ENCODE measurements at regions not wholly inside any gene's neighbourhood (a gene's known extent, or its start where the extent isn't known, plus 50 kb on each side); places are given as distances from the start of the nearest gene placed in this dataset.

DNA sequence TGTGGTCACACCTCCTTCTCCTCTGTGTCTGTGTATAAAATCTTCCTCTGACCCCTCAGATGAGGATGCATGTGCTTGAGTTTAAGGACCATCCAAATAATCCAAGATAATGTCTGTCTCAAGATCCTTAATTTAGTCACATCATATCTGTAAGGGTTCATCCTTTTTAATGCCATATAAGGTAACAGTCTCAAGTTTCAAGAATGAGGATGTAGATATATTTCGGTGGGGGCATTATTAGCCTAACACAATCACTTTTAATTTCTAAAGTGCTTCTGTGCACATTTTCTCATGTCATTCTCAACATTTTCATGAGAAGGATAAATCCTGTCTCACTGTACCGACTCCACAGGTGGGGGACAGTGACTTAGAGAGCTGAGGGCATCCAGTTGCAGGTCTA, 235.3 kb downstream of the BUB3 start (continued):
- TF ChIP-seq, protein P1, sequence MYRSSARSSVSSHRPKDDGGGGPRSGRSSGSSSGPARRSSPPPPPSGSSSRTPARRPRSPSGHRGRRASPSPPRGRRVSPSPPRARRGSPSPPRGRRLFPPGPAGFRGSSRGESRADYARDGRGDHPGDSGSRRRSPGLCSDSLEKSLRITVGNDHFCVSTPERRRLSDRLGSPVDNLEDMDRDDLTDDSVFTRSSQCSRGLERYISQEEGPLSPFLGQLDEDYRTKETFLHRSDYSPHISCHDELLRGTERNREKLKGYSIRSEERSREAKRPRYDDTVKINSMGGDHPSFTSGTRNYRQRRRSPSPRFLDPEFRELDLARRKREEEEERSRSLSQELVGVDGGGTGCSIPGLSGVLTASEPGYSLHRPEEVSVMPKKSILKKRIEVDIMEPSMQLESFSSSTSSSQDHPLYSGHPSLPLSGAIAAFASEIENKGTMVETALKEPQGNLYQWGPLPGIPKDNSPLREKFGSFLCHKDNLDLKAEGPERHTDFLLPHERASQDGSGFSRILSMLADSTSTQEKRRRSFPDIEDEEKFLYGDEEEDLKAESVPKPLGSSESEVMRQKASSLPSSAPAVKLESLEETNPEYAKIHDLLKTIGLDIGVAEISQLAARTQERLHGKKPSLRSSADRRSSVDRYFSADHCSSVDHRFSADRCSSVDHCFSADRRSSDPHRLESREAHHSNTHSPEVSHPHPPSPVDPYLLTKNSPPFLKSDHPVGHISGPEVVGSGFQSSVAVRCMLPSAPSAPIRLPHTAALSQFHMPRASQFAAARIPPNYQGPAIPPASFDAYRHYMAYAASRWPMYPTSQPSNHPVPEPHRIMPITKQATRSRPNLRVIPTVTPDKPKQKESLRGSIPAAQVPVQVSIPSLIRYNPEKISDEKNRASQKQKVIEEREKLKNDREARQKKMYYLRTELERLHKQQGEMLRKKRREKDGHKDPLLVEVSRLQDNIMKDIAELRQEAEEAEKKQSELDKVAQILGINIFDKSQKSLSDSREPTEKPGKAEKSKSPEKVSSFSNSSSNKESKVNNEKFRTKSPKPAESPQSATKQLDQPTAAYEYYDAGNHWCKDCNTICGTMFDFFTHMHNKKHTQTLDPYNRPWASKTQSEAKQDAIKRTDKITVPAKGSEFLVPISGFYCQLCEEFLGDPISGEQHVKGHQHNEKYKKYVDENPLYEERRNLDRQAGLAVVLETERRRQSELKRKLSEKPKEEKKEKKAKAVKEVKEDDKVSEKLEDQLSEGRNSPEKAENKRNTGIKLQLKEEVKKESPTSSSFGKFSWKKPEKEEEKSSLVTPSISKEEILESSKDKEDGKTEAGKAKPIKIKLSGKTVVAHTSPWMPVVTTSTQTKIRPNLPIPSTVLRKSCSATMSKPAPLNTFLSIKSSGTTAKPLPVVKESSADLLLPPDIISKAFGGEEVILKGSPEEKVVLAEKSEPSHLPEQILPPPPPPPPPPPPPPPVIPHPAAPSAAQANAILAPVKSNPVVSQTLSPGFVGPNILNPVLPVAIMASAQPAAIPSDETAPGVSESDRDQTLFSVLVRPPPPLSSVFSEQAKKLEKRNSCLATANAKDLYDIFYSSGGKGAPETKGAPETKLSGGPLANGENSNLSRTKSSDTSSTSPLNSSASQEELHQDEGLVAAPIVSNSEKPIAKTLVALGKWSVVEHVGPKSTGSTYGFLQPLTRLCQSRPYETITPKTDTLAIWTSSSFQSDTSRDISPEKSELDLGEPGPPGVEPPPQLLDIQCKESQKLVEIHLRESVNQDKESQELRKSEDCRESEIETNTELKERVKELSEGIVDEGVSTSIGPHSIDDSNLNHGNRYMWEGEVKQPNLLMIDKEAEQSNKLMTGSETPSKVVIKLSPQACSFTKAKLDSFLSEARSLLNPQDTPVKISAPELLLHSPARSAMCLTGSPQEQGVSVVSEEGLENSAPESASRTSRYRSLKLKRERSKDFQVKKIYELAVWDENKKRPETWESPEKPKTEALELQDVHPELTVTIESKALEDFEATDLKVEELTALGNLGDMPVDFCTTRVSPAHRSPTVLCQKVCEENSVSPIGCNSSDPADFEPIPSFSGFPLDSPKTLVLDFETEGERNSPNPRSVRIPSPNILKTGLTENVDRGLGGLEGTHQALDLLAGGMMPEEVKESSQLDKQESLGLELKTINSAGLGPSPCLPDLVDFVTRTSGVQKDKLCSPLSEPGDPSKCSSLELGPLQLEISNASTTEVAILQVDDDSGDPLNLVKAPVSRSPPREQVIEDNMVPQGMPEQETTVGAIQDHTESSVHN (IDR thresholded peaks at IDR 0.05; ENCODE audit: borderline replicate concordance in 1 of 2, low read depth in 1 of 2): no peak
- no peak for TF ChIP-seq RHOXF2B (CRISPR knock-in tag; conservative IDR thresholded peaks at IDR 0.05)
- no peak for TF ChIP-seq RBM17 (IDR thresholded peaks at IDR 0.05; ENCODE audit: borderline replicate concordance, low read depth, low read length)
- TF ChIP-seq, protein P2, sequence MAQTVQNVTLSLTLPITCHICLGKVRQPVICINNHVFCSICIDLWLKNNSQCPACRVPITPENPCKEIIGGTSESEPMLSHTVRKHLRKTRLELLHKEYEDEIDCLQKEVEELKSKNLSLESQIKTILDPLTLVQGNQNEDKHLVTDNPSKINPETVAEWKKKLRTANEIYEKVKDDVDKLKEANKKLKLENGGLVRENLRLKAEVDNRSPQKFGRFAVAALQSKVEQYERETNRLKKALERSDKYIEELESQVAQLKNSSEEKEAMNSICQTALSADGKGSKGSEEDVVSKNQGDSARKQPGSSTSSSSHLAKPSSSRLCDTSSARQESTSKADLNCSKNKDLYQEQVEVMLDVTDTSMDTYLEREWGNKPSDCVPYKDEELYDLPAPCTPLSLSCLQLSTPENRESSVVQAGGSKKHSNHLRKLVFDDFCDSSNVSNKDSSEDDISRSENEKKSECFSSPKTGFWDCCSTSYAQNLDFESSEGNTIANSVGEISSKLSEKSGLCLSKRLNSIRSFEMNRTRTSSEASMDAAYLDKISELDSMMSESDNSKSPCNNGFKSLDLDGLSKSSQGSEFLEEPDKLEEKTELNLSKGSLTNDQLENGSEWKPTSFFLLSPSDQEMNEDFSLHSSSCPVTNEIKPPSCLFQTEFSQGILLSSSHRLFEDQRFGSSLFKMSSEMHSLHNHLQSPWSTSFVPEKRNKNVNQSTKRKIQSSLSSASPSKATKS (CRISPR knock-in tag; IDR thresholded peaks at IDR 0.05): no peak
- TF ChIP-seq TEAD1 (CRISPR knock-in tag; IDR thresholded peaks at IDR 0.05): no peak
- TF ChIP-seq, protein P3, sequence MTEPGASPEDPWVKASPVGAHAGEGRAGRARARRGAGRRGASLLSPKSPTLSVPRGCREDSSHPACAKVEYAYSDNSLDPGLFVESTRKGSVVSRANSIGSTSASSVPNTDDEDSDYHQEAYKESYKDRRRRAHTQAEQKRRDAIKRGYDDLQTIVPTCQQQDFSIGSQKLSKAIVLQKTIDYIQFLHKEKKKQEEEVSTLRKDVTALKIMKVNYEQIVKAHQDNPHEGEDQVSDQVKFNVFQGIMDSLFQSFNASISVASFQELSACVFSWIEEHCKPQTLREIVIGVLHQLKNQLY (CRISPR knock-in tag; conservative IDR thresholded peaks at IDR 0.05): no peak
- TF ChIP-seq, protein P4, sequence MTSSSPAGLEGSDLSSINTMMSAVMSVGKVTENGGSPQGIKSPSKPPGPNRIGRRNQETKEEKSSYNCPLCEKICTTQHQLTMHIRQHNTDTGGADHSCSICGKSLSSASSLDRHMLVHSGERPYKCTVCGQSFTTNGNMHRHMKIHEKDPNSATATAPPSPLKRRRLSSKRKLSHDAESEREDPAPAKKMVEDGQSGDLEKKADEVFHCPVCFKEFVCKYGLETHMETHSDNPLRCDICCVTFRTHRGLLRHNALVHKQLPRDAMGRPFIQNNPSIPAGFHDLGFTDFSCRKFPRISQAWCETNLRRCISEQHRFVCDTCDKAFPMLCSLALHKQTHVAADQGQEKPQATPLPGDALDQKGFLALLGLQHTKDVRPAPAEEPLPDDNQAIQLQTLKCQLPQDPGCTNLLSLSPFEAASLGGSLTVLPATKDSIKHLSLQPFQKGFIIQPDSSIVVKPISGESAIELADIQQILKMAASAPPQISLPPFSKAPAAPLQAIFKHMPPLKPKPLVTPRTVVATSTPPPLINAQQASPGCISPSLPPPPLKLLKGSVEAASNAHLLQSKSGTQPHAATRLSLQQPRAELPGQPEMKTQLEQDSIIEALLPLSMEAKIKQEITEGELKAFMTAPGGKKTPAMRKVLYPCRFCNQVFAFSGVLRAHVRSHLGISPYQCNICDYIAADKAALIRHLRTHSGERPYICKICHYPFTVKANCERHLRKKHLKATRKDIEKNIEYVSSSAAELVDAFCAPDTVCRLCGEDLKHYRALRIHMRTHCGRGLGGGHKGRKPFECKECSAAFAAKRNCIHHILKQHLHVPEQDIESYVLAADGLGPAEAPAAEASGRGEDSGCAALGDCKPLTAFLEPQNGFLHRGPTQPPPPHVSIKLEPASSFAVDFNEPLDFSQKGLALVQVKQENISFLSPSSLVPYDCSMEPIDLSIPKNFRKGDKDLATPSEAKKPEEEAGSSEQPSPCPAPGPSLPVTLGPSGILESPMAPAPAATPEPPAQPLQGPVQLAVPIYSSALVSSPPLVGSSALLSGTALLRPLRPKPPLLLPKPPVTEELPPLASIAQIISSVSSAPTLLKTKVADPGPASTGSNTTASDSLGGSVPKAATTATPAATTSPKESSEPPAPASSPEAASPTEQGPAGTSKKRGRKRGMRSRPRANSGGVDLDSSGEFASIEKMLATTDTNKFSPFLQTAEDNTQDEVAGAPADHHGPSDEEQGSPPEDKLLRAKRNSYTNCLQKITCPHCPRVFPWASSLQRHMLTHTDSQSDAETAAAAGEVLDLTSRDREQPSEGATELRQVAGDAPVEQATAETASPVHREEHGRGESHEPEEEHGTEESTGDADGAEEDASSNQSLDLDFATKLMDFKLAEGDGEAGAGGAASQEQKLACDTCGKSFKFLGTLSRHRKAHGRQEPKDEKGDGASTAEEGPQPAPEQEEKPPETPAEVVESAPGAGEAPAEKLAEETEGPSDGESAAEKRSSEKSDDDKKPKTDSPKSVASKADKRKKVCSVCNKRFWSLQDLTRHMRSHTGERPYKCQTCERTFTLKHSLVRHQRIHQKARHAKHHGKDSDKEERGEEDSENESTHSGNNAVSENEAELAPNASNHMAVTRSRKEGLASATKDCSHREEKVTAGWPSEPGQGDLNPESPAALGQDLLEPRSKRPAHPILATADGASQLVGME (CRISPR knock-in tag; IDR thresholded peaks at IDR 0.05): no peak
- no peak for TF ChIP-seq KHSRP (IDR thresholded peaks at IDR 0.05)
- TF ChIP-seq ESRRB (CRISPR knock-in tag; IDR thresholded peaks at IDR 0.05; ENCODE audit: borderline replicate concordance): no peak
- TF ChIP-seq SIRT6 (IDR thresholded peaks at IDR 0.05; ENCODE audit: low read depth, low read length): no peak
